Erythroblast (primary cell): ENCODE measurements at regions not wholly inside any gene's neighbourhood (a gene's known extent, or its start where the extent isn't known, plus 50 kb on each side); places are given as distances from the start of the nearest gene placed in this dataset.

Source experiments
- GATA1 ChIP-seq: IDR thresholded peaks from 2 replicates; pipeline ENCODE4 v1.6.1; 2011; ENCODE audit warnings: low read depth, mild to moderate bottlenecking, control low read depth, low read length, moderate library complexity
- POLR2A ChIP-seq: IDR thresholded peaks from 2 replicates; pipeline ENCODE4 v1.6.1; 2011; ENCODE audit warnings: mild to moderate bottlenecking, low read length

DNA sequence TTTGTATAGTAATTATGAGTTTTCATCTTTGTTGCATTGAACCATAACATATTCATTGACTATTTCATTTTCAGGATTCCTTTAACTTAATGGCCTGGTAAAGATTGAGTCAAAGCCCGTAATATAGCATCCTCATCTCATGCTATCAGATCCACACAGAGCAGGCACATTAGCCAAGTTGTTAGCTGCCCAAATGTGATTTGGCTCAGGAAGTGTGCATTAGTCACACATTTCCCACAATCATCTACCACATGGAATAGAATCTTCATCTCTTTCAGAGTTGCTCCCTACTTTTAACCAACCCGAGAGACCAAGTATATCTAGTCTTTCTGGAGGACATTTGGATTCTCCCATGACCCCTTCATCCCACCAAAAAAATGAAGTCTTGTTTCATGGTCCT, 481.0 kb upstream of the PTGER4 start:
- no peak for TF ChIP-seq POLR2A
- no peak for TF ChIP-seq GATA1
